ENCODE measurements at regions not wholly inside any gene's neighbourhood (a gene's known extent, or its start where the extent isn't known, plus 50 kb on each side); places are given as distances from the start of the nearest gene placed in this dataset.

DNA sequence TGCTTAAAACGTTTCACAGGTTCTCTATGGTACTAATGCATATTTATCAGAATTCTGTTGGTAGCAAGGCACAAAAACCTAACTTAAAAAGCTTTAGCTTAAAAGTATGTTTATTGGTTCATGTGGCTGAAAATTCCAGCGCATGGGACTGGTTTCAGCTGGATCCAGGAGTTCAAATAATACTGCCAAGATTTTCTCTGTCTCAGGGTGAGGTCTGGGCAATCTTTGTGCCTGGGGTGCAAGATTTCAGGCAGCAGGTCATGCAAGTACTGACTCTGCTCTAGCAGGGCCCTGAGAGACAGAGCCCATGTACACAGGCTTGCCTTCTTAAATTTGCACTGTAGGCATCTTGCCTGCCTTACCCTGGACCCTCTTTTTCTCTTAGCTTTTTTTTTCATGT is 134.2 kb upstream of the GAS1 start:
- Histone ChIP-seq H3K36me3 (ENCODE audit: insufficient read depth, low read length) (no peaks in the 10 kb centered on the region), H3K27ac (ENCODE audit: low read depth, low read length) (no peak overlapping the region), H3K27me3 (ENCODE audit: insufficient read depth, low read length, poor library complexity, severe bottlenecking) (no peaks in the 10 kb centered on the region), H3K9me3 (ENCODE audit: low read length) (no peaks in the 10 kb centered on the region), H3K4me3 (ENCODE audit: low read length) (no peak overlapping the region), H3K4me1 (ENCODE audit: insufficient read depth, low read length) (no peaks in the 10 kb centered on the region)
- no peak for DNase-seq
- ChIA-PET POLR2A (no interaction called here), CTCF (no interaction called here)
- H3K4me1 Mint-ChIP-seq, result no peaks in the 10 kb centered on the region
- no peak overlapping the region for H3K4me3 Mint-ChIP-seq
- H3K36me3 Mint-ChIP-seq, result no peaks in the 10 kb centered on the region
- H3K27me3 Mint-ChIP-seq, result peaks cover 0 to 3% of the 10 kb centered on the region in 2 donors
- no peak overlapping the region for H3K27ac Mint-ChIP-seq
- H3K9me3 Mint-ChIP-seq, result peaks cover 0 to 9% (median 3%) of the 10 kb centered on the region in 5 donors

- no peak for DNase-seq
- H3K27me3 Mint-ChIP-seq, result no peaks in the 10 kb centered on the region
- H3K27ac Mint-ChIP-seq, result no peak overlapping the region
- peaks cover 0 to 9% (median 2%) of the 10 kb centered on the region in 5 donors for H3K9me3 Mint-ChIP-seq
- no peaks in the 10 kb centered on the region for H3K9me3 ChIP-seq (ENCODE audit: low read length)
- H3K36me3 ChIP-seq (ENCODE audit: insufficient read depth, low read length), result no peaks in the 10 kb centered on the region
- no peaks in the 10 kb centered on the region for H3K36me3 Mint-ChIP-seq
- no peak overlapping the region for H3K27ac ChIP-seq (ENCODE audit: low read depth, low read length)
- no peaks in the 10 kb centered on the region for H3K27me3 ChIP-seq (ENCODE audit: insufficient read depth, low read length, poor library complexity, severe bottlenecking)
- ChIA-PET CTCF (no interaction called here), POLR2A (no interaction called here)
- H3K4me3 Mint-ChIP-seq, result no peak overlapping the region
- no peaks in the 10 kb centered on the region for H3K4me1 ChIP-seq (ENCODE audit: insufficient read depth, low read length)
- H3K4me3 ChIP-seq (ENCODE audit: low read length), result no peak overlapping the region
- H3K4me1 Mint-ChIP-seq, result no peaks in the 10 kb centered on the region
Observed at GRCh38 chr9:87083986-87084385, 136.7 kb upstream of the GAS1 start.

DNA sequence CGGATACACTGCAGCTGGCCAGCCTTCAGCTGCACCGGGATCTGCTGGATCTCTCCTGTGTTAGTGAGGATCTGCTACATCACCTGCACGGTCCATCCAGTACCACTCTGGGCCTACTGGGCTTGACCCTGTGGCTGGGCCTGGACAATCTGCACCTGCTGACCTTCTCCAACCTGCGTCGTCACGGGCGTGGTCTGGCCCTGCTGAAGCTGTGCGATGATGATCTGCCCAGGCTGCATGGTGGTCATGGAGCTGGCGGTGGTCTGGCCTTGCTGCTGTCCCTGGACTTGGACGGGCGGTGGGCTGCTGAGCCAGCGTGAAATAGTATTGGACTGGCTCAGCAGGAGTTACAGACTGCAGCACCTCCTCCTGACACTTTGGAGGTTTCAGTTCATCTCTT is 137.1 kb upstream of the GAS1 start:
- H3K27me3 ChIP-seq (ENCODE audit: insufficient read depth, low read length, poor library complexity, severe bottlenecking), result no peaks in the 10 kb centered on the region
- no peaks in the 10 kb centered on the region for H3K36me3 ChIP-seq (ENCODE audit: insufficient read depth, low read length)
- no peaks in the 10 kb centered on the region for H3K4me1 ChIP-seq (ENCODE audit: insufficient read depth, low read length)
- H3K27ac ChIP-seq (ENCODE audit: low read depth, low read length), result no peak overlapping the region
- Mint-ChIP-seq H3K4me1 (no peaks in the 10 kb centered on the region), H3K9me3 (peaks cover 0 to 7% (median 2%) of the 10 kb centered on the region in 5 donors), H3K27ac (no peak overlapping the region), H3K36me3 (no peaks in the 10 kb centered on the region), H3K4me3 (no peak overlapping the region), H3K27me3 (no peaks in the 10 kb centered on the region)
- H3K4me3 ChIP-seq (ENCODE audit: low read length), result no peak overlapping the region
- ChIA-PET CTCF (no interaction called here), POLR2A (no interaction called here)
- H3K9me3 ChIP-seq (ENCODE audit: low read length), result no peaks in the 10 kb centered on the region
- no peak for DNase-seq

DNA sequence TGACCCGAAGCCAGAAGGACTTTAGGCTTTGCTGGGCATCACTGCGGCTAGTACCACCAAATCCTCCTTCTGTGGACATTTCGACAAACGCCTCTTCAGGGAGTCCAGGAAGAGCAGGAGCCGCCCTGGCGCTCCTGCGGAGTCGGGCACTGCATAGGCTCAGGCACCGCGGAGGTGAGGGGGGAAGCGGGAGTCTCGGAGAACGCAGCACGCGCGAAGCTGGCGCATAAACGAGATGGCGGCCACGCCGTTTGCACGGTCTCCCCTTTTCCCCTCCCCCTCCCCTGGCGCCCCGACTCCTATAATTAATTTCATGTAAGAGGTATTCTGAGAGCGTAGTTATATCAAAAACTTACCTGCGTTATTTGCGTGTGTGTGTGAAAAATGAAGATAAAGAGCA is 137.8 kb upstream of the GAS1 start:
- Mint-ChIP-seq H3K9me3 (peaks cover 0 to 2% (median 0%) of the 10 kb centered on the region in 5 donors), H3K4me3 (no peak overlapping the region), H3K4me1 (no peaks in the 10 kb centered on the region), H3K27me3 (no peaks in the 10 kb centered on the region), H3K36me3 (no peaks in the 10 kb centered on the region), H3K27ac (no peak overlapping the region)
- no peak overlapping the region for H3K4me3 ChIP-seq (ENCODE audit: low read length)
- no peak overlapping the region for H3K27ac ChIP-seq (ENCODE audit: low read depth, low read length)
- H3K27me3 ChIP-seq (ENCODE audit: insufficient read depth, low read length, poor library complexity, severe bottlenecking), result no peaks in the 10 kb centered on the region
- no peak for DNase-seq
- CTCF ChIA-PET, result no interaction called here
- POLR2A ChIA-PET, result no interaction called here
- H3K4me1 ChIP-seq (ENCODE audit: insufficient read depth, low read length), result no peaks in the 10 kb centered on the region
- H3K9me3 ChIP-seq (ENCODE audit: low read length), result no peaks in the 10 kb centered on the region
- H3K36me3 ChIP-seq (ENCODE audit: insufficient read depth, low read length), result no peaks in the 10 kb centered on the region

GRCh38 chr9:87085521-87085920 is 138.2 kb upstream of the GAS1 start:
- Histone ChIP-seq H3K36me3 (ENCODE audit: insufficient read depth, low read length) (no peaks in the 10 kb centered on the region), H3K4me1 (ENCODE audit: insufficient read depth, low read length) (no peaks in the 10 kb centered on the region), H3K27me3 (ENCODE audit: insufficient read depth, low read length, poor library complexity, severe bottlenecking) (no peaks in the 10 kb centered on the region), H3K27ac (ENCODE audit: low read depth, low read length) (no peak overlapping the region), H3K9me3 (ENCODE audit: low read length) (no peaks in the 10 kb centered on the region), H3K4me3 (ENCODE audit: low read length) (no peak overlapping the region)
- H3K9me3 Mint-ChIP-seq, result peaks cover 0 to 2% (median 0%) of the 10 kb centered on the region in 5 donors
- no peak overlapping the region for H3K27ac Mint-ChIP-seq
- no peak overlapping the region for H3K4me3 Mint-ChIP-seq
- H3K4me1 Mint-ChIP-seq, result no peaks in the 10 kb centered on the region
- ChIA-PET CTCF (no interaction called here), POLR2A (no interaction called here)
- H3K36me3 Mint-ChIP-seq, result no peaks in the 10 kb centered on the region
- no peak for DNase-seq
- no peaks in the 10 kb centered on the region for H3K27me3 Mint-ChIP-seq

GRCh38 chr9:87086221-87086818 is 139.0 kb upstream of the GAS1 start:
- Mint-ChIP-seq H3K27me3 (no peaks in the 10 kb centered on the region), H3K36me3 (no peaks in the 10 kb centered on the region), H3K27ac (no peak overlapping the region), H3K9me3 (no peaks in the 10 kb centered on the region), H3K4me3 (no peak overlapping the region), H3K4me1 (no peaks in the 10 kb centered on the region)
- no peak overlapping the region for H3K4me3 ChIP-seq (ENCODE audit: low read length)
- H3K27ac ChIP-seq (ENCODE audit: low read depth, low read length), result no peak overlapping the region
- H3K9me3 ChIP-seq (ENCODE audit: low read length), result no peaks in the 10 kb centered on the region
- CTCF ChIA-PET, result no interaction called here
- no peaks in the 10 kb centered on the region for H3K36me3 ChIP-seq (ENCODE audit: insufficient read depth, low read length)
- no peak for DNase-seq
- POLR2A ChIA-PET, result no interaction called here
- H3K4me1 ChIP-seq (ENCODE audit: insufficient read depth, low read length), result no peaks in the 10 kb centered on the region
- no peaks in the 10 kb centered on the region for H3K27me3 ChIP-seq (ENCODE audit: insufficient read depth, low read length, poor library complexity, severe bottlenecking)

DNA sequence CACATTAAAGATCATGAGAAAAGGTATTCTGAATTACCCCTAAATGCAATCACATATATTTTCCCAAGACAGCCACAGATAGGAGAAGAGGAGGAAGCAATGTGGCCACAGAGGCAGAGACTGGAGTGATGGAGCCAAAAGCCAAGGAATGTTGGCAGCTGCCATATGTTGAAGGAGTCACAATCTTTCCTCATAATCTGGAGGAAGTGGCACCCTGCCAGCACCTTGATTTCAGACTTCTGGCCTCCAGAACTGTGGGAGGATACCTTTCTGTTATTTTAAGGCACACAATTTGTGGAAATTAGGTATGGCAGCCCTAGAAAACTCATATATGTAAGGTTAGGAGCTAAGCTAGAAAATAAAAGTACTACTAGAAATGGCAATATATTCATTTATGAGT is 139.9 kb upstream of the GAS1 start:
- Histone ChIP-seq H3K4me3 (ENCODE audit: low read length) (no peak overlapping the region), H3K27ac (ENCODE audit: low read depth, low read length) (no peak overlapping the region), H3K9me3 (ENCODE audit: low read length) (no peaks in the 10 kb centered on the region), H3K27me3 (ENCODE audit: insufficient read depth, low read length, poor library complexity, severe bottlenecking) (no peaks in the 10 kb centered on the region), H3K4me1 (ENCODE audit: insufficient read depth, low read length) (no peaks in the 10 kb centered on the region), H3K36me3 (ENCODE audit: insufficient read depth, low read length) (no peaks in the 10 kb centered on the region)
- Mint-ChIP-seq H3K4me3 (no peak overlapping the region), H3K36me3 (no peaks in the 10 kb centered on the region), H3K27ac (no peak overlapping the region), H3K27me3 (no peaks in the 10 kb centered on the region), H3K4me1 (no peaks in the 10 kb centered on the region), H3K9me3 (no peaks in the 10 kb centered on the region)
- no peak for DNase-seq
- CTCF ChIA-PET, result no interaction called here
- POLR2A ChIA-PET, result no interaction called here

DNA sequence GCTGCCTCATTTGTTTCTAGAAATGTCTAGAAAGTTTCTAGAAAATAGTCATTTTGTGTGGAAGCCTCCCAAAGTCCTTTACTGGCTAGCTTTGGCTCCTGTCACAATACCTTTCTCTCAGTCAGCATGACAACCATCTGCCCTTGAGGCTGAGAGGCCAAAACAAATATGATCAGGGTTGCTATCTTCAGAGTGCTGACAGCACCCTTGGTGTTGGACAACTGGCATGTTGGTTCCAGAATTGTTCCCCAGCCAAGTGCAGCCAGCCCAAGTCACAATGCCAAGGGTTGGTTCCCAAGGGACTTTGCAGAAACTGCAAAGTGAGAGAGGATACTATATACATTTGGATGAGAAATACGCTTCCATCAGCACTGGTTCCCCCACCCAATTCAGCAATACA is 140.9 kb upstream of the GAS1 start:
- Histone ChIP-seq H3K4me3 (ENCODE audit: low read length) (no peak overlapping the region), H3K9me3 (ENCODE audit: low read length) (no peaks in the 10 kb centered on the region), H3K36me3 (ENCODE audit: insufficient read depth, low read length) (no peaks in the 10 kb centered on the region), H3K27ac (ENCODE audit: low read depth, low read length) (no peak overlapping the region), H3K4me1 (ENCODE audit: insufficient read depth, low read length) (no peaks in the 10 kb centered on the region), H3K27me3 (ENCODE audit: insufficient read depth, low read length, poor library complexity, severe bottlenecking) (no peaks in the 10 kb centered on the region)
- POLR2A ChIA-PET, result no interaction called here
- Mint-ChIP-seq H3K27ac (no peak overlapping the region), H3K9me3 (no peaks in the 10 kb centered on the region), H3K4me3 (no peak overlapping the region), H3K4me1 (no peaks in the 10 kb centered on the region), H3K36me3 (no peaks in the 10 kb centered on the region), H3K27me3 (no peaks in the 10 kb centered on the region)
- DNase-seq, result no peak
- CTCF ChIA-PET, result interaction anchor here (1.1 kb wide), 1 partner anchor 9 kb away, joined by 4 read pairs; no protein-coding TSS in a partner anchor
